ENCODE measurements at regions not wholly inside any gene's neighbourhood (a gene's known extent, or its start where the extent isn't known, plus 50 kb on each side); places are given as distances from the start of the nearest gene placed in this dataset.
"Not testable (repeated sequence)": the region's sequence is repeated elsewhere in the genome, so short reads cannot be mapped to it uniquely, and the experiment has no call there.

- DNase-seq, result no peak
Observed at GRCh38 chr11:104774578-104774977, 123.7 kb downstream of the CASP12 start.

DNA sequence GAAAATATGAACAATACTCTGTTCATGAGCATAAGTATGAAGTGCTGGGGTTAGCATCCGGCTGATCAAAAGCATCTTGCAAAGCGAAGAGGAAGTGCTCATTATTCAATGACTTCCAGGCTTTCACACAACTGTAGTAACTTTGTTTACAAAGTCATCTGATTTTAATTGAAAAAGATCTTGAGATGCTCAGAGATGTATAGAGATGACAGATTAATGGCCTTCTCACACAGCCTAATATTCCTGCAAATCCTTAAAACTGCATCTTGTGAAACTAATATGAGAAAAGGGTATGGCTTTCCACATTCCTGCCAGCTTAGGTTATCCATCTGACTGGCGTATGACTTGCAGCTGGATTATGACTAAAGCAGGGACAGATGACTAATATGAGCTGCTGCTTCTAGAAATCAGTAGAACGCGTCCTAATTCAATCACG is 125.4 kb downstream of the CASP12 start:
- DNase-seq, result no peak

- DNase-seq, result peak; percentile 41
Observed at GRCh38 chr11:104771763-104772162, 126.5 kb downstream of the CASP12 start.

- not testable (repeated sequence) for DNase-seq
Observed at GRCh38 chr11:104771046-104771445, 127.2 kb downstream of the CASP12 start.

- no peak for DNase-seq
Observed at GRCh38 chr11:104765401-104766095, 132.7 kb downstream of the CASP12 start.

GRCh38 chr11:104764710-104765045 is 133.6 kb downstream of the CASP12 start:
- no peak for DNase-seq

- DNase-seq, result no peak
Observed at GRCh38 chr11:104763930-104764709, 134.1 kb downstream of the CASP12 start.

DNA sequence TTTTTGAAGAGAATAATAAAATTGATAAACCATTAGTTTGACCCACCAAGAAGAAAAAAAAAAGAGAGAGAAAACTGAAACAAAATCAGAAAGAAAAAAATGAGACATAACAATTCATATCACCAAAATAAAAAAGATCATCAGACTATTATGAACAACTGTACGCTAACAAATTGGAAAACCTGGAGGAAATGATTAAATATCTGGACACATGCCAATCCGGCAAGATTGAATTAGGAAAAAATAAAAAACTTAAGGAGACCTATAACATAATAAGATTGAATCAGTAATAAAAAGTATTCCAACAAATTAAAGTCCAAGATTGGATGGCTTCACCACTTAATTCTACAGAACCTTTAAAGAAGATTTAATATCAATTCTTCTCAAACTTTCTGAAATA is 136.7 kb downstream of the CASP12 start:
- DNase-seq, result no peak

GRCh38 chr11:104759464-104759863 is 138.8 kb downstream of the CASP12 start:
- DNase-seq, result no peak

DNA sequence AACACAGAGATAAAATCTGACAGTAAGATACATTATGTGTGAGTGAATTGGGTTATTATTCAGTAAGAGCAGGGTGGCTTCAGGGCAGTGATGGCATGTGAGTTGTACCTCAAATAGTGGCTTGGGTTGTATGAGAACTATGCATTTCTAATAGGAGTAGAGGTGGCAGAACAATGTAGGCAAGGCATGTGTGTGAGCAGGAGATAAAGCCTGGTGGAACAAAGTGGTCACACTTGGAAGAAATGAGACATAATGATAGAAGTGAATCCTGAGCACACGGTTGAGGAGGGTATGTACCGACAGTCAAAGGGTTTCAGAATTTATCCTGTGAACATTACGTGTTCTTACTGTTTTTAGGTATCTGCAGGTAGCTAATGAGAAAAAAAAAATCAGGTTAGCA is 159.3 kb downstream of the CASP12 start:
- DNase-seq, result no peak

DNA sequence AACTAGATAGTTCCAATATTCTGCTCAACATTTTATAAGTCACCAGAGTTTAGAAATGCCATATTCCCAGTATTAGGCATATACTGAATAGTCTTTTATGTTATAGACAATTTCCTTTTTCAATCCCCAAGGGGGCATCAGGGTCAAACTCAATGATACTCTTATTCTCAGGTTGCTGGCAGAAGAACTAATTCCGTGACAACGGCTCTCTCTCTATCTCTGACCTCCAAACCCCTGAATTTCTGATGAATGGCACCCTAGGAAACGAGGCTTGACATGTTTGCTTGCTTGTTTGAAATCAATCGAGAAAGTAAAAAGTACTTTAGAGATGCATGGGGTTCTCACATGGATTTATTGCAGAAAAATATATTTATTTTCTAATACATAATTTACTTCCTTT is 160.1 kb downstream of the CASP12 start:
- no peak for DNase-seq

DNA sequence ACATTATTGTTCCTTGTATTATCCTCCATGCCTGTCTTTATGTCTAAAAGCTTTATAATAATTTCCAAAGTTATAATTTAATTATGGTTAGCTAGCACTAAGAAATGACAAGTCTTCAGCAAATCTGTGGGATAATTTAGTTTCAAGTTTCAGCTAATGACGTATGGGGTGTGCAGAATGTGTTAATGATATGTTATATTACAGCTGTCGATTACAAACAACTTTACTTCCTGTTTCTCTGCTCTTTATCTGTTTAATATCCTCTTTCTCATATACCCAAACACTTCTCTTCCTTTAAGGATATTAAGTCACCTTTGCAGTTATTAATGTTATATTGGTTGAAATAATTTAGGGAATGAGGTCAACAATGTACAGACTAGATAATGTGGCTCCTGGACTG is 161.8 kb downstream of the CASP12 start:
- DNase-seq, result no peak

GRCh38 chr11:104734998-104735397 is 163.3 kb downstream of the CASP12 start:
- DNase-seq, result no peak

DNA sequence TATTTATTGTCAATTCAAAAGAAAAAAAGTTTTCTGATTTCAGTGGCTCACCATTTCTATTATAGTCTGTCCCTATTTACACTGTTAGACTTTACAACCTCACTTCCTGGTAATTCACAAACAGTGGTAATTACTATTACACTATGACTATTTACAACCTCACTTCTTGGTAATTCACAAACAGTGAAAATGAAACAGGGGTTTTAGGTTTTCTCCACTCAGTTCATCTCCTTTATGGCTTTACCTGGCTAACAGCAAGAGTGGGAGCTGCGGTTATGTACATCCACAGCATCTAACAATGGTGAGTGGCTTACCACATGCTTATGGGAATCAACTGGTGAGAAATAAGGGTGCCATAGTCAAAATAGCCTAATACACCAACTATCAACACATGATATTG is 166.4 kb downstream of the CASP12 start:
- peak; percentile 43 for DNase-seq

DNA sequence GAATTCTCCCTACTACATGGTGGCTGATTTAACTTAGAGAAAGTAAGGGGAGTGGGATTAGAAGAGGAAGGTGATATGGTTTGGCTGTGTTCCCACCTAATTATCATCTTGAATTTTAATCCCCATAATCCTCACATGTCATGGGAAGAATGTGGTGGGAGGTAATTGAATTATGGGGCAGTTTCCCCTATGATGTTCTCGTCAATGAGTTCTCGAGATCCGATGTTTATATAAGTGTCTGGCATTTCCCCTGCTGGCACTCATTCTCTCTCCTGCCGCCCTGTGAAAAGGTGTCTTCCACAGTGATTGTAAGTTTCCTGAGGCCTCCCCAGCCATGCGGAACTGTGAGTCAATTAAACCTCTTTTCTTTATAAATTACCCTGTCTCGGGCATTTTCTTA is 169.3 kb downstream of the CASP12 start:
- no peak for DNase-seq

- no peak for DNase-seq
Observed at GRCh38 chr11:104727768-104728167, 170.5 kb downstream of the CASP12 start.

DNA sequence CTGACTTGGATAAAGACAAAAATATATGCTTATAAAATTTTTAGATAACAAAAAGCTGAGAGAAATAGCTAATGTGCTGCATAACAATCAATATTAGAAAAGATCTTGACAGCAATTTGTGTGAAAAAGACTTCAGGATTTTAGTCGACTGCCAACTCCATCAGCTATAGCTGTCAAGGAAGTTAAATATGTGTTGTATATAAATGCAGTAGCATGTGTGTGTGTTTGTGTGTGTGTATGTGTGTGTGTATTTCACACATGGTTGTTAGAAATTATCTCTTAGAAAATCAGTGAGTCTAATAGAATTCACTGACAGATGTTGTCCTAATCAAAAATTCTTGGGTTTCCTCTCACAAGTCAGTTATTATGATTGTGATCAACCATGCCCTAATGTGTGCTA is 171.2 kb downstream of the CASP12 start:
- DNase-seq, result no peak

DNA sequence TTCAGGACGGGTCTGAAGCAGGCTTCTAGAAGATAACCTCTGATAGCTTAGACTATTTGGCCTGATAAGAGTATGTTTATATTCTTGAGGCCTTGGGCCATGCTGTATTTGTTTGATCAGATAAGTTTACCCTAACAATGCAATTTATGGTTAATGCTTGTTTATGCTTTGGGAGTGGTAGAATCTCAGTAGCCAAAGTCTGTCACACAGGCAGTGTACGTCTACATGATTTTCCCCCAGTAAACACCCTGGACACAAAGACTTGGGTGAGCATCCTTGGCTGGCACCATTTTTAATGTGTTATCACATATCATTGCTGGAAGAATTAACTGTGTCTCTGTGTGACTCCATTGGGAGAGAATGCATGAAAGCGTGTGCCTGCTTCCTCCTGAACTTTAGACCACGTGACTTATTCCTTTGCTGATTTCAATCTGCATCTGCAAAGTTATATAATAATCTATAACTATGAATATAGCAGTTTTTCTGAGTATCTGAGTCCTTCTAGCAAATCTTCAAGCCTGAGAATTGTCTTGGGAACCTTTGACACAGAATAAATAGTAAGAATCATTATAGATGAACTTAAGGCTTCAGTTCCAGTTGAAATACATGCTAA is 172.4 kb downstream of the CASP12 start:
- DNase-seq, result no peak

DNA sequence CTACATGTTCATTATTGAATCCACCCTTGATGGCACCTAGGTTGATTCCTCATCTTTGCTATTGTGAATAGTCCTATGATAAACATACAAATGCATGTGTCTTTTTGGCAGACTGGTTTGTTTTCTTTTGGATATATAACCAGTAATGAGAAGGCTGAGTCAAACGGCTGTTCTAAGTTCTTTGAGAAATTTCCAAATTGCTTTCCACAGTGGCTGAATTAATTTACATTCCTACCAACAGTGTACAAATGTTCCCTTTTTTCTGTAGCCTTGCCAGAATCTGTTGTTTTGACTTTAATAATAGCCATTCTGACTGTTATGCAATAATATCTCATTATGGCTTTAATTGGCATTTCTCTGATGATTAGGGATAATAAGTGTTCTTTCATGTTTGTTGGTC is 184.9 kb downstream of the CASP12 start:
- no peak for DNase-seq

GRCh38 chr11:104705490-104706190 is 192.6 kb downstream of the CASP12 start:
- DNase-seq, result peak; percentile 81

DNA sequence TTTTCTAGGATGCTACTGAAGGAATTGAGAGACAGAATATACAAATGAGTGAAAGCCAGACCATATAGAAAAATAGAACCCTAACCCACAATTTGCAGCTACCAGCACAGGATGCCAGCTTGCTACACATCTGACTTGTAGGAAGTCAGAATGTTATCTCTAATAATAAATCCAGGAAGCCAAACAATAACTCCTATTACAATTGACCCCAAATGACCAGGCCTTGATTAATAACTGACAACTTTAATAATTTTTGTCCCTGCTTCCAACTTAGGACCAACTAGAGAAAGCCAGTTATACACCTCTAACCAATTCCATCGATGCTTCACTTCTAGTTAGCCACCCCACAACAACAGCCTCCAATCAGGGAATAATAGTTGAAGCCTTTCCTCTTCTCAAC is 193.4 kb downstream of the CASP12 start:
- DNase-seq, result no peak

GRCh38 chr11:104704146-104704830 is 194.0 kb downstream of the CASP12 start:
- no peak for DNase-seq

- DNase-seq, result no peak
Observed at GRCh38 chr11:104700609-104701008, 197.7 kb downstream of the CASP12 start.

All from DMS153 (cell line).